Ishikawa (cell line): ENCODE measurements at regions not wholly inside any gene's neighbourhood (a gene's known extent, or its start where the extent isn't known, plus 50 kb on each side); places are given as distances from the start of the nearest gene placed in this dataset.

ENCODE experiments used
- CEBPB ChIP-seq: IDR thresholded peaks from 2 replicates; pipeline ENCODE4 v1.6.1; 2012
- CREB1 ChIP-seq: IDR thresholded peaks from 2 replicates; pipeline ENCODE4 v1.6.1; 2012; ENCODE audit warnings: low read depth
- EGR1 ChIP-seq: IDR thresholded peaks from 2 replicates; pipeline ENCODE4 v1.6.1; 2012
- EP300 ChIP-seq: IDR thresholded peaks from 2 replicates; pipeline ENCODE4 v1.6.1; 2012; ENCODE audit warnings: borderline replicate concordance
- FOXM1 ChIP-seq: IDR thresholded peaks from 2 replicates; pipeline ENCODE4 v1.6.1; 2012; ENCODE audit warnings: low read depth, borderline replicate concordance
- MAX ChIP-seq: IDR thresholded peaks from 2 replicates; pipeline ENCODE4 v1.6.1; 2012
- NFIC ChIP-seq: IDR thresholded peaks from 2 replicates; pipeline ENCODE4 v1.6.1; 2012
- RAD21 ChIP-seq: IDR thresholded peaks from 2 replicates; pipeline ENCODE4 v1.6.1; 2012; ENCODE audit warnings: low read depth
- REST ChIP-seq: IDR thresholded peaks from 2 replicates; pipeline ENCODE4 v1.6.1; 2012; ENCODE audit warnings: low read depth, mild to moderate bottlenecking
- TAF1 ChIP-seq: IDR thresholded peaks from 2 replicates; pipeline ENCODE4 v1.6.1; 2012; ENCODE audit warnings: low read depth, mild to moderate bottlenecking
- TCF12 ChIP-seq: IDR thresholded peaks from 2 replicates; pipeline ENCODE4 v1.6.1; 2012; ENCODE audit warnings: low read depth
- TEAD4 ChIP-seq: IDR thresholded peaks from 2 replicates; pipeline ENCODE4 v1.6.1; 2012
- USF1 ChIP-seq: IDR thresholded peaks from 2 replicates; pipeline ENCODE4 v1.6.1; 2012
- YY1 ChIP-seq: IDR thresholded peaks from 2 replicates; pipeline ENCODE4 v1.6.1; 2012; ENCODE audit warnings: low read depth
- ZBTB7A ChIP-seq: IDR thresholded peaks from 2 replicates; pipeline ENCODE4 v1.6.1; 2012; ENCODE audit warnings: low read depth

DNA sequence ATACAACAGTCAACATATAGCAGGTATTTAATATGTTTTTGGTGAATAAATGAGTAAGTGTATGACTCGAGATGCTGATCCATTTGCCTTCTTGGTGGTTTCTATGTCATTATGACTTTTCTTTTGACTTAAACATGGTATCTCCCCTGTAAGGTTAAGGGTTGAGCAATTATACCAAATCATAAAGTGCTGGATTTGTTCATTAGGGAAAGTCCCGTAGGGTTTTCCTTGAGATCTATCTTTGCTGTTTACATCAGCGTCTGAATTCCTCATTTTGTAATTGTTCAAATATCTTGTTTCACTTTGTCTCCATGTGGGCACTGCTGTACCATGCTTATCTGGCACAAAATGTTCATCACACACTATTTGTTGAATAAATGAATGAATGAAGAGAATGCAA is 562.6 kb downstream of the EDEM1 start:
- TF ChIP-seq NFIC (no peak), CREB1 (no peak), MAX (no peak), REST (no peak)

DNA sequence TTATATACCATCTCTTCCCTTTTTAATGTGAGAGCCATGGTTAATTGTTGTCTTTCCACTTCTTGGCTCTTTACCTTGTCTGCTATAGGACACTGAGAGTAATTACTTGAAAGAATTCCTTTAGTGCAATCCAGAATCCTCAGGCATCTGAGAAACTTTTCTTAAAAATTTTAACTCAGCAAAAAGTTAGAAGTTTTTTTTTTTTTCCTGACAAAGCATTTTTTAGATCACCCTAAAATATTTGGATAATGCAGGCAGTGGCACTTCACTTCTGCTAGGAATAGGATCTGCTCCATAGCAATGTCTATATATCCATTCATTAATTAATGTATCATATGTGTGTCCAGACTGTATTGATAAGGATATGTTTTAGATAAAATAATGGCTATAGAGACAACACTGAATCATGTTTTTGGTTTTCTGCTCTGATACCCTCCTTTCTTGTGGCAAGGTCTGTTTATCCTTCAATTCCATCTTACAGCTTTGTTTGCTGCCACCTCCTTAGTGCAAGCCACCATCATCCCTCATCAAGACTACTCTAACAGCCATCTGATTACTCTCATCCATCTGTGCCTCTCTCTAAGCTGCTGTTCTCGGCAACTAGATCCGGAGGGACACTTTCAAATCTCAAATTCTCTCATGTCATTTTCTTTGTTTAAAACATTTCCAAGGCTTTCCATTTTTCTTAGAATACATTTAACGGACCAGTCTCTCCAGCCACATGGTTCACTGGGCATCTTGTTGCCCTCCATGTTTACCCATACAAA is 563.5 kb downstream of the EDEM1 start:
- no peak for TF ChIP-seq TCF12
- no peak for TF ChIP-seq CEBPB
- TF ChIP-seq RAD21: no peak
- TF ChIP-seq ZBTB7A: no peak
- no peak for TF ChIP-seq TEAD4
- no peak for TF ChIP-seq EGR1
- no peak for TF ChIP-seq FOXM1
- TF ChIP-seq CREB1: no peak
- no peak for TF ChIP-seq YY1
- TF ChIP-seq REST: no peak
- no peak for TF ChIP-seq TAF1
- no peak for TF ChIP-seq USF1
- TF ChIP-seq EP300: no peak
- no peak for TF ChIP-seq MAX
- no peak for TF ChIP-seq NFIC

DNA sequence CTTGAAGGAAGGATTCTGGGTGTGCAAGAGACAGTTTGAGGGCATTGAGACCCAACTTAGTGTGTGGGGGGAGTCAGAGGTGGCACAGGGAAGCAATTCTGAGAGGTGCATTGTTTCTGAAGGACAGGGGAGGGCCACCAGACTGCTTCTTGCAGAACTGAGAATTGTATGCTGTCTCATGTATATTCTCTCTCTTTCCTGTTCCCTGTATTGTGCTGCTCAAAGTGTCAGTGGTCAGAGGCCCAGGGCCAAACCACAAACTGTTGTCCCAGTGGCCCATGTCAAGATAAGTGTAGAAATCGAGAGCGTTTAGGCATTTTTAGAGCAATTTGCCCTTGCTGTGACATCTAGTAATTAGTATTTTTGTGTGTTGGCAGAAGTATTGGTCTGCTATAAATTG is 567.1 kb downstream of the EDEM1 start:
- TF ChIP-seq RAD21: no peak
- TF ChIP-seq YY1: no peak
- TF ChIP-seq MAX: no peak
- TF ChIP-seq FOXM1: no peak
- no peak for TF ChIP-seq EGR1
- no peak for TF ChIP-seq EP300

DNA sequence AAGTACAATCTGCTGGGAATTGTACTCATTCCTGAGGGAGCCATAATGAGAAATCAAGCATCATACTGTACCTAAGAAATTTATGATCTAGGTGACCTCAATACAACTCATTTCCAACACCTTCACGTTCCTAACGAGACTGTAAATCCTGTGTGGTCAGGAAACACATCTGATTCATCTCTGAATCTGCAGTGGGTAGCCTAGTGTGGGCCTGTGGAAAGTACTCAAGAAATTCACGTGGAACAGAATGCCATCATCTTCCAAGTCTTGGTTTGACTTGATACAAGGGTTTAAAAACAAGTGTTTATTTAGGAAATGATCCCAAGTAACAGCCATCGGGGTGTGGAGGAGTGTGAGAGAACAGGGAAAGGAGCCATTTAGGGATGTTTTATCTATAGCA is 568.9 kb downstream of the EDEM1 start:
- no peak for TF ChIP-seq EP300
- no peak for TF ChIP-seq YY1
- TF ChIP-seq TAF1: no peak
- no peak for TF ChIP-seq EGR1
- no peak for TF ChIP-seq USF1
- no peak for TF ChIP-seq CEBPB
- no peak for TF ChIP-seq RAD21
- no peak for TF ChIP-seq FOXM1
- no peak for TF ChIP-seq MAX
- no peak for TF ChIP-seq CREB1
- no peak for TF ChIP-seq REST
- TF ChIP-seq TEAD4: no peak
- TF ChIP-seq TCF12: no peak
- TF ChIP-seq ZBTB7A: no peak
- no peak for TF ChIP-seq NFIC
